Neuronal stem cell (in vitro differentiated cells): ENCODE measurements at regions not wholly inside any gene's neighbourhood (a gene's known extent, or its start where the extent isn't known, plus 50 kb on each side); places are given as distances from the start of the nearest gene placed in this dataset.
"Not testable (repeated sequence)": the region's sequence is repeated elsewhere in the genome, so short reads cannot be mapped to it uniquely, and the experiment has no call there.

Source experiments
- DNase-seq: peaks from one replicate; pipeline ENCODE4 v3.0.0-alpha.2; 2013; ENCODE audit warnings: low spot score
- H2AFZ ChIP-seq: one replicate; pipeline ENCODE4 v1.6.1; 2013; ENCODE audit warnings: mild to moderate bottlenecking, low read length, inconsistent platforms
- H2AK5ac ChIP-seq: 2 replicates; pipeline ENCODE4 v1.6.1; 2013; ENCODE audit warnings: low read depth, mild to moderate bottlenecking, inconsistent platforms, low read length, moderate library complexity, mixed read lengths
- H2BK120ac ChIP-seq: 2 replicates; pipeline ENCODE4 v1.6.1; 2013; ENCODE audit warnings: low read depth, mild to moderate bottlenecking, inconsistent platforms, low read length, moderate library complexity, mixed read lengths
- H2BK12ac ChIP-seq: one replicate; pipeline ENCODE4 v1.6.1; 2013; ENCODE audit warnings: low read length, inconsistent platforms
- H2BK15ac ChIP-seq: 2 replicates; pipeline ENCODE4 v1.6.1; 2013; ENCODE audit warnings: mild to moderate bottlenecking, low read length, inconsistent platforms, mixed read lengths
- H2BK5ac ChIP-seq: one replicate; pipeline ENCODE4 v1.6.1; 2013; ENCODE audit warnings: inconsistent platforms, mild to moderate bottlenecking, low read length, moderate library complexity
- H3K14ac ChIP-seq: one replicate; pipeline ENCODE4 v1.6.1; 2013; ENCODE audit warnings: low read length, inconsistent platforms
- H3K18ac ChIP-seq: 2 replicates; pipeline ENCODE4 v1.6.1; 2013; ENCODE audit warnings: low read length, inconsistent platforms
- H3K23ac ChIP-seq: 2 replicates; pipeline ENCODE4 v1.6.1; 2013; ENCODE audit warnings: low read depth, mild to moderate bottlenecking, mixed read lengths, low read length, inconsistent platforms; ENCODE audit not compliant: poor library complexity
- H3K27ac ChIP-seq: replicated peaks from 3 replicates; pipeline ENCODE4 v1.5.1; 2013; ENCODE audit warnings: low read length, inconsistent platforms
- H3K27me3 ChIP-seq, 3 experiments: 2 replicates each; pipeline ENCODE4 v1.6.1; 2013; ENCODE audit warnings: low read length in 3 of 3, mild to moderate bottlenecking in 2 of 3, inconsistent platforms in 1 of 3, low read depth in 1 of 3, mixed read lengths in 1 of 3, moderate library complexity in 1 of 3; ENCODE audit not compliant: control insufficient read depth in 3 of 3, insufficient read depth in 3 of 3
- H3K36me3 ChIP-seq, 2 donors: replicated peaks in 1 of 2; 2 replicates each; pipeline ENCODE4 v1.6.1; 2013; ENCODE audit warnings: low read length in 2 of 2; ENCODE audit not compliant: control insufficient read depth in 2 of 2, insufficient read depth in 2 of 2
- H3K4ac ChIP-seq: 2 replicates; pipeline ENCODE4 v1.6.1; 2013; ENCODE audit warnings: inconsistent platforms, mild to moderate bottlenecking, low read length, moderate library complexity
- H3K4me1 ChIP-seq, 2 donors: 1 replicate in 1 of 2; 2 replicates in 1 of 2; pipeline ENCODE4 v1.6.1; 2013; ENCODE audit warnings: low read length in 2 of 2, low read depth in 1 of 2; ENCODE audit not compliant: control insufficient read depth in 2 of 2, insufficient read depth in 1 of 2
- H3K4me2 ChIP-seq: one replicate; pipeline ENCODE4 v1.6.1; 2013; ENCODE audit warnings: mild to moderate bottlenecking, low read length, inconsistent platforms; ENCODE audit not compliant: insufficient read depth, poor library complexity, severe bottlenecking
- H3K4me3 ChIP-seq, 2 donors: 2 replicates each; pipeline ENCODE4 v1.5.1; 2013; ENCODE audit warnings: low read length in 2 of 2, mild to moderate bottlenecking in 2 of 2, inconsistent platforms in 1 of 2, moderate library complexity in 1 of 2
- H3K79me1 ChIP-seq: one replicate; pipeline ENCODE4 v1.6.1; 2013; ENCODE audit warnings: low read depth, mild to moderate bottlenecking, inconsistent platforms, low read length, moderate library complexity
- H3K9ac ChIP-seq: one replicate; pipeline ENCODE4 v1.6.1; 2013; ENCODE audit warnings: mild to moderate bottlenecking, low read depth, low read length, inconsistent platforms; ENCODE audit not compliant: poor library complexity
- H3K9me3 ChIP-seq, 2 donors: replicated peaks in 1 of 2; 2 replicates each; pipeline versions ENCODE3 to v1.6.1; 2013; ENCODE audit warnings: low read length in 2 of 2, mild to moderate bottlenecking in 2 of 2, inconsistent platforms in 1 of 2, low read depth in 1 of 2, mixed read lengths in 1 of 2, moderate library complexity in 1 of 2; ENCODE audit not compliant: control insufficient read depth in 2 of 2, insufficient read depth in 1 of 2
- H4K8ac ChIP-seq: one replicate; pipeline ENCODE4 v1.6.1; 2013; ENCODE audit warnings: low read depth, mild to moderate bottlenecking, inconsistent platforms, low read length, moderate library complexity
- H4K91ac ChIP-seq: one replicate; pipeline ENCODE4 v1.6.1; 2013; ENCODE audit warnings: low read length, low read depth, mild to moderate bottlenecking, inconsistent platforms; ENCODE audit not compliant: poor library complexity
- WGBS, 2 donors: extraction: QIAGEN DNeasy Blood & Tissue Kit; methylation state at CpG; one replicate each; pipeline ENCODE4 v1.1.7; 2013; ENCODE audit warnings: missing lambda C conversion rate in 2 of 2, mixed read lengths in 1 of 2; ENCODE audit not compliant: insufficient read length in 2 of 2, insufficient replicate concordance in 1 of 2; ENCODE audit errors: extremely low coverage in 2 of 2; 5-methylcytosine and 5-hydroxymethylcytosine counted together

GRCh38 chr5:21571196-21571595, 1281.9 kb downstream of the CDH12 start:
- not testable (repeated sequence) for H3K27me3 ChIP-seq, H3K4ac ChIP-seq, H2BK15ac ChIP-seq, H3K36me3 ChIP-seq, DNase-seq, H3K27ac ChIP-seq, H3K4me3 ChIP-seq, H3K23ac ChIP-seq, H2AK5ac ChIP-seq, H3K4me1 ChIP-seq, H2BK12ac ChIP-seq, H2AFZ ChIP-seq, H3K4me2 ChIP-seq, H3K14ac ChIP-seq, H3K9ac ChIP-seq, H3K9me3 ChIP-seq, H2BK5ac ChIP-seq, H4K8ac ChIP-seq, H2BK120ac ChIP-seq, H3K79me1 ChIP-seq, H3K18ac ChIP-seq, H4K91ac ChIP-seq
- WGBS, 2 donors, result no CpG with 5 or more reads among the region's 1 CpG

GRCh38 chr5:21559109-21559508, 1294.0 kb downstream of the CDH12 start:
- H4K8ac ChIP-seq, H3K23ac ChIP-seq, H2BK12ac ChIP-seq, H3K9me3 ChIP-seq, H3K14ac ChIP-seq, H3K27ac ChIP-seq, H2BK5ac ChIP-seq, H3K4me3 ChIP-seq, H3K79me1 ChIP-seq, H3K27me3 ChIP-seq, DNase-seq, H3K4me2 ChIP-seq, H4K91ac ChIP-seq, H3K4me1 ChIP-seq, H2AK5ac ChIP-seq, H2BK15ac ChIP-seq, H3K9ac ChIP-seq, H3K18ac ChIP-seq, H2BK120ac ChIP-seq, H3K4ac ChIP-seq, H2AFZ ChIP-seq, H3K36me3 ChIP-seq: not testable (repeated sequence)
- WGBS, 2 donors, result no CpG with 5 or more reads among the region's 2 CpGs

DNA sequence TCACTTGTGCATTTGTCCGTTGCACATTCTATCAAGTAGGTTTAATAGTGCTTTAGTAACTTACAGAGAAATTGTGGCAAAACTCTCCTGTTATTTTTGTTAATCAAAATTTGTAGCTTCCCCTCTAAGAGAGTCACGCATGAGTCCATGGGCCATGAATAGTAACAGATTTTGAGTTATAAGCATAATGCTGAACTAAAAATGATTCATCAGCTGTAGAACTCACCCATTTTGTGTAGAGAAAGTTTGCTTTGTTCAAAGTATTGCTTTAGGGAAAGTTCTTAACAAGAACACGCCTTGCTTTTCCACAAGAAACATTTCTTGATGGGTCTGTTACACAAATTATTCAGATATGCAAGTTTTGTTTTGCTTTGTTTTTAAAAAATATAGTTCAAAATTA, 1300.9 kb downstream of the CDH12 start:
- H4K91ac ChIP-seq, H3K27ac ChIP-seq, H3K14ac ChIP-seq: not testable (repeated sequence)

DNA sequence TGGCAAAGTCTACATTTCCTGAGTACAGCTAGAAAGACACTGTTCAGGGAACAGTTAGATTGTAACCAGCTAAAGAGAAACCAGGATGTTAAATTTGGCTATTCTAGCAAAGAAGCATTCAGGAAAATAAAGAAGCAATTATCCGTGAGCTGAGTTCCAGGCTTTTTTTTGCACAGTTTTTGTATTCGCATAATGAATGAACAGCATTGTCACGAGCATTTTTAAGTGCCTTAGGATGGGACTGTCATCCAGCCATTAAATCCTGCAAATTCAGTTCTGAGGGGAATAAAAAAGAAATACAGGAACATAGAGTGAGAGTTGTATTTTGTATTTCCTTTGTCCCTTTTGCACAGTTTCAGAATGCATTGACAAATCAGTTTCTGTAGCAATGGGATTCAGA, 1302.2 kb downstream of the CDH12 start:
- not testable (repeated sequence) for H3K9ac ChIP-seq, H3K4ac ChIP-seq, H2BK12ac ChIP-seq, H3K9me3 ChIP-seq, H3K18ac ChIP-seq, H4K8ac ChIP-seq, H3K4me3 ChIP-seq, H2BK120ac ChIP-seq, H2AFZ ChIP-seq, H3K27me3 ChIP-seq, H3K79me1 ChIP-seq, H3K36me3 ChIP-seq, H2BK5ac ChIP-seq, DNase-seq, H3K14ac ChIP-seq, H3K27ac ChIP-seq, H4K91ac ChIP-seq, H2BK15ac ChIP-seq, H3K23ac ChIP-seq, H2AK5ac ChIP-seq, H3K4me2 ChIP-seq, H3K4me1 ChIP-seq
- no CpG with 5 or more reads among the region's 3 CpGs for WGBS, 2 donors

More for the DNA sequence above, 1300.9 kb downstream of the CDH12 start:
- not testable (repeated sequence) for H2BK15ac ChIP-seq, H3K9me3 ChIP-seq, H3K23ac ChIP-seq, H3K4me1 ChIP-seq, H2BK120ac ChIP-seq, H3K9ac ChIP-seq, H3K4me2 ChIP-seq, H3K4me3 ChIP-seq, H3K36me3 ChIP-seq, H2BK12ac ChIP-seq, H3K27me3 ChIP-seq, H3K18ac ChIP-seq, H2AK5ac ChIP-seq, H2AFZ ChIP-seq, DNase-seq, H2BK5ac ChIP-seq, H3K79me1 ChIP-seq, H3K4ac ChIP-seq, H4K8ac ChIP-seq
- no CpG with 5 or more reads among the region's 3 CpGs for WGBS, 2 donors
